OCI-LY3 (cell line): ENCODE measurements at regions not wholly inside any gene's neighbourhood (a gene's known extent, or its start where the extent isn't known, plus 50 kb on each side); places are given as distances from the start of the nearest gene placed in this dataset.

Experiments
- H2AFZ ChIP-seq: fragments of 200-600, 300-600 bp; shearing (Covaris generic); 2 replicates; pipeline ENCODE4 v1.6.0; 2014; ENCODE audit warnings: antibody characterized with exemption, low read depth, low read length
- H3K27ac ChIP-seq: fragments of 200-600, 300-600 bp; sonication (generic); 2 replicates; pipeline ENCODE4 v1.5.1; 2014; ENCODE audit warnings: mild to moderate bottlenecking, low read length, moderate library complexity, mixed read lengths
- H3K27me3 ChIP-seq: fragments of 200-600, 300-600 bp; sonication (generic); 2 replicates; pipeline ENCODE4 v1.6.1; 2014; ENCODE audit warnings: low read depth, low read length, mixed read lengths
- H3K36me3 ChIP-seq: fragments of 200-600, 300-600 bp; sonication (generic); replicated peaks from 2 replicates; pipeline ENCODE3; 2014; ENCODE audit warnings: low read depth, low read length, mixed read lengths
- H3K4me1 ChIP-seq: fragments of 300-600, 200-600 bp; sonication (generic); 2 replicates; pipeline ENCODE4 v1.6.1; 2014; ENCODE audit warnings: low read length, mixed read lengths
- H3K4me2 ChIP-seq: fragments of 200-600, 300-600 bp; sonication (generic); 2 replicates; pipeline ENCODE4 v1.6.1; 2014; ENCODE audit warnings: low read length, mixed read lengths
- H3K4me3 ChIP-seq: fragments of 300-600, 200-600 bp; sonication (generic); 2 replicates; pipeline ENCODE4 v1.5.1; 2014; ENCODE audit warnings: antibody characterized with exemption, mild to moderate bottlenecking, low read length, moderate library complexity
- H3K79me2 ChIP-seq: fragments of 300-600, 200-600 bp; shearing (Covaris generic); 2 replicates; pipeline ENCODE4 v1.6.1; 2014; ENCODE audit warnings: mild to moderate bottlenecking, low read length, mixed read lengths
- H3K9ac ChIP-seq: fragments of 300-600, 200-600 bp; shearing (Covaris generic); 2 replicates; pipeline ENCODE4 v1.6.0; 2014; ENCODE audit warnings: mild to moderate bottlenecking, low read length, moderate library complexity
- H3K9me3 ChIP-seq: fragments of 200-600, 300-600 bp; shearing (Covaris generic); 2 replicates; pipeline ENCODE4 v1.6.1; 2014; ENCODE audit warnings: low read length, mixed read lengths; ENCODE audit not compliant: insufficient read depth
- H4K20me1 ChIP-seq: fragments of 200-600, 300-600 bp; sonication (generic); 2 replicates; pipeline ENCODE4 v1.6.1; 2016; ENCODE audit warnings: low read length, mixed read lengths; ENCODE audit not compliant: insufficient read depth
- EZH2phosphoT487 ChIP-seq: fragments of 200-600 bp; shearing (Covaris generic); IDR thresholded peaks from 2 replicates; pipeline ENCODE4 v1.6.1; 2018; ENCODE audit warnings: antibody characterized with exemption, mixed run types, low read depth
- TF ChIP-seq, protein P1 (sequence below): fragments of 200-600, 300-600 bp; sonication (generic); IDR thresholded peaks from 2 replicates; pipeline ENCODE4 v1.5.1; 2014; ENCODE audit warnings: antibody characterized with exemption, low read length, low read depth

DNA sequence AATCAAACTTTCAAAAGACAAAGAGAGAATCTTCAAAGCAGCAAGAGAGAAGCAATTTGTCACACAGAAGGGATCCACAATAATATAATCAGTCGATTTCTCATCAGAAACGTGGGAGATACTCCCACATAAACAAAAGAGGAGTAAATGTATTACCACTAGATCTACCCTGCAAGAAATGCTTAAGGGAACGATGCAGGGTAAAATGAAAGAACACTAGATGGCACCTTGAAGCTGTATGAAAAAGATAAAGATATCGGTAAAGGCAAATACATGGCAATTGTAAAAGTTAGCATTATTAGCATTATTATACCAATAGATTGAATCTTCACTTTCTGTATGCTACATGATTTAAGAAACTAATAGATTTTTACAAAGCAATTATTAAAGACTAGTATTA, 677.0 kb downstream of the SUCLG1 start:
- Histone ChIP-seq H3K27me3 (no peaks in the 10 kb centered on the region), H3K79me2 (no peaks in the 10 kb centered on the region), H3K27ac (no peak overlapping the region), H3K9ac (no peak overlapping the region), H3K4me3 (no peak overlapping the region), H2AFZ (no peak overlapping the region), H3K4me2 (no peak overlapping the region), H3K9me3 (no peaks in the 10 kb centered on the region; the same call in 1 of the 2 replicates), H4K20me1 (no peaks in the 10 kb centered on the region), H3K36me3 (no peaks in the 10 kb centered on the region), H3K4me1 (no peaks in the 10 kb centered on the region)
- TF ChIP-seq EZH2phosphoT487, result no peak
- TF ChIP-seq, protein P1, sequence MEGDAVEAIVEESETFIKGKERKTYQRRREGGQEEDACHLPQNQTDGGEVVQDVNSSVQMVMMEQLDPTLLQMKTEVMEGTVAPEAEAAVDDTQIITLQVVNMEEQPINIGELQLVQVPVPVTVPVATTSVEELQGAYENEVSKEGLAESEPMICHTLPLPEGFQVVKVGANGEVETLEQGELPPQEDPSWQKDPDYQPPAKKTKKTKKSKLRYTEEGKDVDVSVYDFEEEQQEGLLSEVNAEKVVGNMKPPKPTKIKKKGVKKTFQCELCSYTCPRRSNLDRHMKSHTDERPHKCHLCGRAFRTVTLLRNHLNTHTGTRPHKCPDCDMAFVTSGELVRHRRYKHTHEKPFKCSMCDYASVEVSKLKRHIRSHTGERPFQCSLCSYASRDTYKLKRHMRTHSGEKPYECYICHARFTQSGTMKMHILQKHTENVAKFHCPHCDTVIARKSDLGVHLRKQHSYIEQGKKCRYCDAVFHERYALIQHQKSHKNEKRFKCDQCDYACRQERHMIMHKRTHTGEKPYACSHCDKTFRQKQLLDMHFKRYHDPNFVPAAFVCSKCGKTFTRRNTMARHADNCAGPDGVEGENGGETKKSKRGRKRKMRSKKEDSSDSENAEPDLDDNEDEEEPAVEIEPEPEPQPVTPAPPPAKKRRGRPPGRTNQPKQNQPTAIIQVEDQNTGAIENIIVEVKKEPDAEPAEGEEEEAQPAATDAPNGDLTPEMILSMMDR, result no peak

DNA sequence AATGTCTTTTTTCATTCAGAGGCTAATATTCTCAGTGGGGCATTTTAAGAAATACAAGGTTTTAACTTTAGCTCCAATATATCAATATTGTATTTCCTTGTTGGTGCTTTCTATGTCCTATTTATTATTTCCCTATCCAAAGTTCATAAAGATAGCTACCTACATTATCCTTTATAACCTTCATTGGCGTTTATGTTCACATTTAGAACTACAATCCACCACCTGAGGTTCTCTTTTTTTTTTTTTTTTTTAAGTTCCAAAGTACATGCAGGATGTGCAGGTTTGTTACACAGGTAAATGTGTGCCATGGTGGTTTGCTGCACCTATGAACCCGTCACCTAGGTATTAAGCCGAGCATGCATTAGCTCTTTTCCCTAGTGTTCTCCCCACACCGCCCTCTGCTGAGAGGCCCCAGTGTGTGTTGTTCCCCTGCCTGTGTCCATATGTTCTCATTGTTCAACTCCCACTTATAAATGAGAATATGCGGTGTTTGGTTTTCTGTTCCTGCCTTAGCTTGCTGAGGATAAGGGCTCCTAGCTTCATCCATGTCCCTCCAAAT, 694.6 kb downstream of the SUCLG1 start:
- no peaks in the 10 kb centered on the region for H3K79me2 ChIP-seq
- no peak overlapping the region for H3K4me2 ChIP-seq
- no peak overlapping the region for H3K9ac ChIP-seq
- no peaks in the 10 kb centered on the region for H3K4me1 ChIP-seq
- no peaks in the 10 kb centered on the region for H3K27me3 ChIP-seq
- no peaks in the 10 kb centered on the region for H4K20me1 ChIP-seq
- H2AFZ ChIP-seq, result no peak overlapping the region
- H3K9me3 ChIP-seq, result peaks cover 6% of the 10 kb centered on the region; the same call in 1 of the 2 replicates
- no peak overlapping the region for H3K4me3 ChIP-seq
- H3K36me3 ChIP-seq, result peaks cover 6% of the 10 kb centered on the region
- TF ChIP-seq EZH2phosphoT487, result no peak
- TF ChIP-seq, protein P1, result no peak
- H3K27ac ChIP-seq, result no peak overlapping the region

DNA sequence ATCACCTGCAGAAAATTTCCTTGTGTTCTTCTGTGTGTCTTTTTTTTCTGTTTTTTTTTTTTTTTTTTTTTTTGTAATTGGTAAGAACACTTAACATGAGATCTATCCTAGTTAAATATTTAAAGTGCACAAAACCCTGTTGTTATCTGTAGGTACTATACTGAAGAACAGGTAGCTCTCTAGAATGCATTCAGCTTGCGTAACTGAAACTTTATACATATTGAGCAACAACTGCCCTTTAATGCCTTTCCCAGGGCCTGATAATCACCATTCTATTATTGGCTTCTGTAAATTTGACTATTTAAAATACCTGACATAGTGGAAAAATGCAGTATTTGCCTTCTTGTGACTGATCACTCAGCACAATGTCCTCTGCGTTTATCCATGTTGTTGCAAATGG, 701.8 kb downstream of the SUCLG1 start:
- H3K27ac ChIP-seq, result no peak overlapping the region
- peaks cover 6% of the 10 kb centered on the region; the same call in 1 of the 2 replicates for H3K9me3 ChIP-seq
- H3K9ac ChIP-seq, result no peak overlapping the region
- H3K36me3 ChIP-seq, result peaks cover 6% of the 10 kb centered on the region
- H2AFZ ChIP-seq, result no peak overlapping the region
- H3K79me2 ChIP-seq, result no peaks in the 10 kb centered on the region
- H3K4me1 ChIP-seq, result no peaks in the 10 kb centered on the region
- TF ChIP-seq EZH2phosphoT487, result no peak
- TF ChIP-seq, protein P1, result no peak
- H3K4me3 ChIP-seq, result no peak overlapping the region
- H4K20me1 ChIP-seq, result no peaks in the 10 kb centered on the region
- H3K27me3 ChIP-seq, result no peaks in the 10 kb centered on the region
- H3K4me2 ChIP-seq, result no peak overlapping the region

DNA sequence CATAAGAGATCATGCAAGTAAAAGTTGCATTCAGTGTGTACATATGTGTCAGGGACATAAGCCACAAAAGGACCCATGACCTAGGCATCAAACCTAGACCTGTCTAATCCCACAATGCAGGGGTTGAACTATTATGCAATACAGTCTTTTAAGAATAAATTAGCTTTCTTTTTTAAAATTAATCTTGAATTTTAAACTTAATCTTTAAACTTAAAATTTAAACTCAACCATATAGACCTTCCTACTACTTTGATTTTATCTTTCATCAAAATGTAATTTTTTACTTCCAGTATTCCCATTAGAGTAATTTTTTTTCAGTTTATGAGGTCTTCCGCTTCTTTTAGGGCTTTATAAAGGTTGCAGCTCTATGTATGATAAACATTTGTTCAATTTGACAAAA, 702.9 kb downstream of the SUCLG1 start:
- TF ChIP-seq EZH2phosphoT487, result no peak
- TF ChIP-seq, protein P1, result no peak
- H3K79me2 ChIP-seq, result no peaks in the 10 kb centered on the region
- no peaks in the 10 kb centered on the region for H3K27me3 ChIP-seq

More for the DNA sequence above, 702.9 kb downstream of the SUCLG1 start:
- Histone ChIP-seq H3K4me2 (no peak overlapping the region), H3K4me1 (no peaks in the 10 kb centered on the region), H3K9ac (no peak overlapping the region), H3K36me3 (peaks cover 6% of the 10 kb centered on the region), H3K4me3 (no peak overlapping the region), H3K27ac (no peak overlapping the region), H3K9me3 (peaks cover 6% of the 10 kb centered on the region; the same call in 1 of the 2 replicates), H4K20me1 (no peaks in the 10 kb centered on the region), H2AFZ (no peak overlapping the region)
